SK-N-MC (cell line): ENCODE measurements at regions not wholly inside any gene's neighbourhood (a gene's known extent, or its start where the extent isn't known, plus 50 kb on each side); places are given as distances from the start of the nearest gene placed in this dataset.

Experiments used
- EZH2 ChIP-seq: fragments of 200-600 bp; sonication (generic); IDR thresholded peaks from one replicate; pipeline ENCODE4 v1.6.1; 2017; ENCODE audit warnings: antibody characterized with exemption
- FOXP2 ChIP-seq: optimal IDR thresholded peaks from 2 replicates; pipeline ENCODE3; 2011; ENCODE audit warnings: mild to moderate bottlenecking, moderate library complexity; ENCODE audit not compliant: insufficient read depth; ENCODE audit errors: extremely low read length, control extremely low read depth
- POLR2AphosphoS5 ChIP-seq: IDR thresholded peaks from 2 replicates; pipeline ENCODE4 v1.6.1; 2012; ENCODE audit warnings: mild to moderate bottlenecking, low read depth, low read length, borderline replicate concordance

DNA sequence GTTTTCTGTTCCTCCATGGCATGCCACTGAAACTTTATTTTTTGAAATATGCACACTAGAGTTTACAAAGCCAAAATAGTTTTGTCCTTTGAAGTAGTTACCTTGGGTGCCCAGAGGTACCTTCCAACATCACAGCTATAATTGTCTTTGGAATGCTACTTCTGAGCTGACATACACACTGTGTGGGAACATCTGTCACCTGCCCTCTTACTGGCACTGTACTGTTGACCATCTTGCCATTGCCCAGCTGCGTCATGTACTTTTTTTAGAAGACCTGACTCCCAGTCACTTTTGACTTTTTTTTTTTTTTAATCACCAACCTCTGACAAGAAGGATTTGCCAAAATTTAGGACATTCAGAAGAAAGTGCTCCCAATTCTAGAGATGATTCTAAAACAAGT is 200.5 kb upstream of the CXorf66 start:
- TF ChIP-seq POLR2AphosphoS5 (no peak), EZH2 (no peak), FOXP2 (no peak)
